Neural progenitor cell (in vitro differentiated cells): ENCODE measurements at regions not wholly inside any gene's neighbourhood (a gene's known extent, or its start where the extent isn't known, plus 50 kb on each side); places are given as distances from the start of the nearest gene placed in this dataset.

Experiments
- DNase-seq: peaks from one replicate; pipeline ENCODE4 v3.0.0-alpha.2; 2016; ENCODE audit warnings: low spot score
- H2AFZ ChIP-seq: fragments of 200-600 bp; sonication (generic); replicated peaks from 2 replicates; pipeline ENCODE4 v1.6.1; 2016; ENCODE audit warnings: antibody characterized with exemption
- H3F3A ChIP-seq: fragments of 200-600 bp; sonication (generic); 2 replicates; pipeline ENCODE4 v1.6.1; 2016; ENCODE audit warnings: antibody characterized with exemption, low read depth
- H3K27ac ChIP-seq: fragments of 200-600 bp; sonication (generic); 2 replicates; pipeline ENCODE4 v1.5.1; 2016; ENCODE audit warnings: mild to moderate bottlenecking
- H3K27me3 ChIP-seq: fragments of 200-600 bp; sonication (generic); 2 replicates; pipeline ENCODE4 v1.6.1; 2016; ENCODE audit warnings: mild to moderate bottlenecking, moderate library complexity
- H3K36me3 ChIP-seq: fragments of 200-600 bp; sonication (generic); 2 replicates; pipeline ENCODE4 v1.5.1; 2016
- H3K4me1 ChIP-seq: fragments of 200-600 bp; sonication (generic); 2 replicates; pipeline ENCODE4 v1.6.1; 2016; ENCODE audit warnings: mixed run types
- H3K4me2 ChIP-seq: fragments of 200-600 bp; sonication (generic); 2 replicates; pipeline ENCODE4 v1.6.1; 2016
- H3K4me3 ChIP-seq: fragments of 200-600 bp; sonication (generic); 2 replicates; pipeline ENCODE4 v1.5.1; 2016
- H3K79me2 ChIP-seq: fragments of 200-600 bp; sonication (generic); 2 replicates; pipeline ENCODE4 v1.6.1; 2016; ENCODE audit warnings: low read depth
- H3K9ac ChIP-seq: fragments of 200-600 bp; sonication (generic); 2 replicates; pipeline ENCODE4 v1.6.1; 2016
- H3K9me3 ChIP-seq: fragments of 200-600 bp; sonication (generic); 2 replicates; pipeline ENCODE4 v1.5.1; 2016; ENCODE audit warnings: low read depth
- H4K20me1 ChIP-seq: fragments of 200-600 bp; sonication (generic); 2 replicates; pipeline ENCODE4 v1.6.1; 2016; ENCODE audit warnings: low read depth
- H3K27ac Mint-ChIP-seq: 3 replicates; pipeline ENCODE4 v1.8.0; 2021; ENCODE audit warnings: mixed read lengths
- H3K27me3 Mint-ChIP-seq: 2 replicates; pipeline ENCODE4 v1.8.0; 2022; ENCODE audit warnings: low read depth, mild to moderate bottlenecking, inconsistent platforms, moderate library complexity, mixed read lengths; ENCODE audit not compliant: insufficient read depth
- H3K36me3 Mint-ChIP-seq: 3 replicates; pipeline ENCODE4 v1.8.0; 2021; ENCODE audit warnings: mixed read lengths
- H3K4me1 Mint-ChIP-seq: 3 replicates; pipeline ENCODE4 v1.8.0; 2021; ENCODE audit warnings: mixed read lengths
- H3K4me3 Mint-ChIP-seq: 3 replicates; pipeline ENCODE4 v1.8.0; 2021; ENCODE audit warnings: mild to moderate bottlenecking, moderate library complexity, mixed read lengths
- H3K9me3 Mint-ChIP-seq: 3 replicates; pipeline ENCODE4 v1.8.0; 2020; ENCODE audit warnings: mixed read lengths
- CTCF ChIP-seq: fragments of 200-600 bp; sonication (generic); IDR thresholded peaks from 2 replicates; pipeline ENCODE4 v1.5.1; 2017; ENCODE audit warnings: antibody characterized with exemption, mild to moderate bottlenecking
- EZH2 ChIP-seq: fragments of 200-600 bp; sonication (generic); IDR thresholded peaks from 2 replicates; pipeline ENCODE4 v1.6.1; 2017; ENCODE audit warnings: antibody characterized with exemption, mild to moderate bottlenecking, moderate library complexity
- EZH2phosphoT487 ChIP-seq: fragments of 200-600 bp; sonication (generic); IDR thresholded peaks from 2 replicates; pipeline ENCODE4 v1.6.1; 2017; ENCODE audit warnings: antibody characterized with exemption

GRCh38 chr5:122605236-122605635, 169.6 kb upstream of the SNX2 start:
- Mint-ChIP-seq H3K27ac (no peak overlapping the region), H3K4me3 (no peak overlapping the region), H3K27me3 (no peaks in the 10 kb centered on the region), H3K9me3 (peaks cover 7% of the 10 kb centered on the region), H3K36me3 (no peaks in the 10 kb centered on the region), H3K4me1 (no peaks in the 10 kb centered on the region)
- Histone ChIP-seq H3K36me3 (no peaks in the 10 kb centered on the region), H3K4me2 (no peak overlapping the region), H3K4me1 (no peaks in the 10 kb centered on the region), H4K20me1 (no peaks in the 10 kb centered on the region), H3F3A (no peaks in the 10 kb centered on the region), H3K9me3 (no peaks in the 10 kb centered on the region), H3K4me3 (no peak overlapping the region), H3K79me2 (no peaks in the 10 kb centered on the region), H3K27ac (no peak overlapping the region), H3K27me3 (no peaks in the 10 kb centered on the region), H2AFZ (no peak overlapping the region), H3K9ac (no peak overlapping the region)
- no peak for TF ChIP-seq EZH2phosphoT487
- TF ChIP-seq EZH2 = no peak
- no peak for TF ChIP-seq CTCF
- DNase-seq = no peak

GRCh38 chr5:122607818-122608217, 167.1 kb upstream of the SNX2 start:
- no peak overlapping the region for H3K27ac ChIP-seq
- no peaks in the 10 kb centered on the region for H3K27me3 Mint-ChIP-seq
- H3K9me3 ChIP-seq = no peaks in the 10 kb centered on the region
- no peak overlapping the region for H3K4me3 ChIP-seq
- peaks cover 1% of the 10 kb centered on the region for H3K4me1 Mint-ChIP-seq
- H3F3A ChIP-seq = no peaks in the 10 kb centered on the region
- no peak for DNase-seq
- no peaks in the 10 kb centered on the region for H3K27me3 ChIP-seq
- no peaks in the 10 kb centered on the region for H3K9me3 Mint-ChIP-seq
- no peak overlapping the region for H2AFZ ChIP-seq
- H3K36me3 ChIP-seq = no peaks in the 10 kb centered on the region
- no peak overlapping the region for H3K9ac ChIP-seq
- no peaks in the 10 kb centered on the region for H3K4me1 ChIP-seq
- no peak overlapping the region for H3K4me2 ChIP-seq
- no peaks in the 10 kb centered on the region for H3K79me2 ChIP-seq
- H3K4me3 Mint-ChIP-seq = no peak overlapping the region
- H3K36me3 Mint-ChIP-seq = no peaks in the 10 kb centered on the region
- no peak overlapping the region for H3K27ac Mint-ChIP-seq
- H4K20me1 ChIP-seq = no peaks in the 10 kb centered on the region
- TF ChIP-seq EZH2phosphoT487 = no peak
- TF ChIP-seq EZH2 = no peak
- no peak for TF ChIP-seq CTCF

GRCh38 chr5:122608222-122608621, 166.7 kb upstream of the SNX2 start:
- Mint-ChIP-seq H3K9me3 (no peaks in the 10 kb centered on the region), H3K36me3 (no peaks in the 10 kb centered on the region), H3K4me3 (no peak overlapping the region), H3K27me3 (no peaks in the 10 kb centered on the region), H3K27ac (no peak overlapping the region), H3K4me1 (peaks cover 5% of the 10 kb centered on the region)
- Histone ChIP-seq H3K27ac (no peak overlapping the region), H3K4me1 (no peaks in the 10 kb centered on the region), H3F3A (no peaks in the 10 kb centered on the region), H4K20me1 (no peaks in the 10 kb centered on the region), H2AFZ (no peak overlapping the region), H3K4me2 (no peak overlapping the region), H3K4me3 (no peak overlapping the region), H3K27me3 (no peaks in the 10 kb centered on the region), H3K9me3 (no peaks in the 10 kb centered on the region), H3K79me2 (no peaks in the 10 kb centered on the region), H3K9ac (no peak overlapping the region), H3K36me3 (no peaks in the 10 kb centered on the region)
- DNase-seq = no peak
- TF ChIP-seq EZH2 (no peak), CTCF (no peak), EZH2phosphoT487 (no peak)

- no peak overlapping the region for H3K4me3 ChIP-seq
- H3K4me3 Mint-ChIP-seq = no peak overlapping the region
- peaks cover 10% of the 10 kb centered on the region for H3K4me1 Mint-ChIP-seq
- H3K4me2 ChIP-seq = no peak overlapping the region
- TF ChIP-seq CTCF (no peak), EZH2phosphoT487 (no peak), EZH2 (no peak)
- H3K36me3 Mint-ChIP-seq = no peaks in the 10 kb centered on the region
- H3K27ac ChIP-seq = no peak overlapping the region
- no peak overlapping the region for H3K27ac Mint-ChIP-seq
- H2AFZ ChIP-seq = no peak overlapping the region
- no peak overlapping the region for H3K9ac ChIP-seq
- H3F3A ChIP-seq = no peaks in the 10 kb centered on the region
- no peaks in the 10 kb centered on the region for H3K27me3 Mint-ChIP-seq
- no peaks in the 10 kb centered on the region for H3K27me3 ChIP-seq
- H3K79me2 ChIP-seq = no peaks in the 10 kb centered on the region
- no peaks in the 10 kb centered on the region for H4K20me1 ChIP-seq
- no peak for DNase-seq
- H3K4me1 ChIP-seq = no peaks in the 10 kb centered on the region
- H3K9me3 Mint-ChIP-seq = no peaks in the 10 kb centered on the region
- H3K36me3 ChIP-seq = no peaks in the 10 kb centered on the region
- no peaks in the 10 kb centered on the region for H3K9me3 ChIP-seq
These were observed 163.5 kb upstream of the SNX2 start for GRCh38 chr5:122611406-122611805.
